ENCODE measurements at regions not wholly inside any gene's neighbourhood (a gene's known extent, or its start where the extent isn't known, plus 50 kb on each side); places are given as distances from the start of the nearest gene placed in this dataset.

- no peak for DNase-seq
- no peak overlapping the region for H2BK20ac ChIP-seq (ENCODE audit: low read depth, low read length, poor library complexity, severe bottlenecking)
- H3K9me3 ChIP-seq (ENCODE audit: control insufficient read depth, low read depth, low read length) = no peaks in the 10 kb centered on the region
- no peak for TF ChIP-seq CTCF (conservative IDR thresholded peaks at IDR 0.05)
- Mint-ChIP-seq H3K4me1 (peaks cover 7% of the 10 kb centered on the region in 2 experiments), H3K36me3 (ENCODE audit: insufficient read depth in 1 of 3, low read depth in 3 of 3) (peaks cover 4 to 19% (median 7%) of the 10 kb centered on the region in 3 experiments; a peak in 6 of 7 replicates), H3K9me3 (peaks cover 18 to 25% of the 10 kb centered on the region in 2 experiments), H3K27ac (no peak overlapping the region), H3K27me3 (ENCODE audit: low read depth) (no peaks in the 10 kb centered on the region), H3K4me3 (no peak overlapping the region)
- H3K79me2 ChIP-seq (ENCODE audit: insufficient read depth, low read length) = no peaks in the 10 kb centered on the region
- H2BK120ac ChIP-seq (ENCODE audit: low read depth, low read length, poor library complexity, severe bottlenecking) = no peak overlapping the region
- no peak overlapping the region for H4K5ac ChIP-seq (ENCODE audit: insufficient read length, low read depth, low read length)
- H3K56ac ChIP-seq (ENCODE audit: insufficient read length, low read depth, low read length) = no peak overlapping the region
- no peak overlapping the region for H4K8ac ChIP-seq (replicated peaks; ENCODE audit: insufficient read length, low read depth, low read length)
- WGBS (ENCODE audit: extremely low coverage, insufficient read length, low lambda C conversion rate) = no CpG with 5 or more reads among the region's 4 CpGs
- H3K23ac ChIP-seq (ENCODE audit: insufficient read length, low read depth, low read length) = no peak overlapping the region
- H3K4ac ChIP-seq (ENCODE audit: low read depth, low read length) = no peak overlapping the region
- no peak overlapping the region for H3K27ac ChIP-seq (ENCODE audit: insufficient read length, low read depth, low read length)
- H4K20me1 ChIP-seq (ENCODE audit: control insufficient read depth, insufficient read depth, insufficient read length) = no peaks in the 10 kb centered on the region
- H3K9ac ChIP-seq (ENCODE audit: extremely low read depth, insufficient read length, low read length) = no peak overlapping the region
- no peaks in the 10 kb centered on the region for H3K79me1 ChIP-seq (ENCODE audit: insufficient read depth, low read depth, low read length, poor library complexity, severe bottlenecking)
- H3K27me3 ChIP-seq (ENCODE audit: insufficient read depth, low read length) = no peaks in the 10 kb centered on the region
- no peak overlapping the region for H4K91ac ChIP-seq (ENCODE audit: insufficient read length, low read depth, low read length)
- H3K4me2 ChIP-seq (ENCODE audit: insufficient read depth, insufficient read length, low read length) = no peak overlapping the region
- no peak overlapping the region for H2BK5ac ChIP-seq (ENCODE audit: insufficient read length, low read length)
- no peak overlapping the region for H3K18ac ChIP-seq (ENCODE audit: insufficient read length, low read depth, low read length)
- no peak overlapping the region for H3K14ac ChIP-seq (ENCODE audit: insufficient read depth, low read length)
- H3K23me2 ChIP-seq (ENCODE audit: insufficient read length, low read depth, low read length, poor library complexity, severe bottlenecking) = no peaks in the 10 kb centered on the region
- H2AFZ ChIP-seq (ENCODE audit: low read length) = no peak overlapping the region
- peaks cover 5% of the 10 kb centered on the region; the same call in 1 of the 2 replicates for H3K4me1 ChIP-seq (ENCODE audit: insufficient read depth, low read length)
- H2AK5ac ChIP-seq (ENCODE audit: insufficient read length, low read length) = no peak overlapping the region
- no peak overlapping the region for H3T11ph ChIP-seq (ENCODE audit: low read length)
- no peak overlapping the region for H2BK12ac ChIP-seq (ENCODE audit: insufficient read length, low read depth, low read length)
- H2BK15ac ChIP-seq (ENCODE audit: low read depth, low read length) = no peak overlapping the region
These were observed 828.2 kb upstream of the MAP3K7 start for GRCh38 chr6:91415031-91415605.

All from H9 (cell line).